ENCODE measurements at regions not wholly inside any gene's neighbourhood (a gene's known extent, or its start where the extent isn't known, plus 50 kb on each side); places are given as distances from the start of the nearest gene placed in this dataset.

DNA sequence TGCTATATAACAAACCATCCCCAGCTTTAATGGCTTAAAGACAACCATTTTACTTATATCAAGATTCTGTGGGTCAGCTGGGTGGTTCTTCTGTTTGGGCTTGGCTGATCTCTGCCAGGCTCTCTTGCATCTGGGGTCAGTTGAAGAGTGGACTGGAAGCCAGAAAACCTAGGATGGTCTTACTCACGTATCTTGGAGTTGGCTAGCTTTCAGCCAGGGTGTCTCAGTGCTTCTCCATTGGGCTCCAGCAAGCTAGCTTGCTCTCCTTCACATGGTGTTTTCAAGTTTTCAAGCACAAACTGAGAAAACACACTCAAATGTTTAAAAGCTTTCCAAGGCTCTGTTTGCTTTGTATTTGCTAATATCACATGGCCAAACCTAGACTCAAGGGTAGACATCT lies 146.8 kb downstream of the PIK3R1 start:
- no peaks in the 10 kb centered on the region for H3K9me3 ChIP-seq (ENCODE audit: severe bottlenecking)
- H3K36me3 ChIP-seq, result no peaks in the 10 kb centered on the region
- DNase-seq, result no peak
- H3K4me3 ChIP-seq (ENCODE audit: low read depth, low read length), result no peak overlapping the region
- TF ChIP-seq, protein P1, sequence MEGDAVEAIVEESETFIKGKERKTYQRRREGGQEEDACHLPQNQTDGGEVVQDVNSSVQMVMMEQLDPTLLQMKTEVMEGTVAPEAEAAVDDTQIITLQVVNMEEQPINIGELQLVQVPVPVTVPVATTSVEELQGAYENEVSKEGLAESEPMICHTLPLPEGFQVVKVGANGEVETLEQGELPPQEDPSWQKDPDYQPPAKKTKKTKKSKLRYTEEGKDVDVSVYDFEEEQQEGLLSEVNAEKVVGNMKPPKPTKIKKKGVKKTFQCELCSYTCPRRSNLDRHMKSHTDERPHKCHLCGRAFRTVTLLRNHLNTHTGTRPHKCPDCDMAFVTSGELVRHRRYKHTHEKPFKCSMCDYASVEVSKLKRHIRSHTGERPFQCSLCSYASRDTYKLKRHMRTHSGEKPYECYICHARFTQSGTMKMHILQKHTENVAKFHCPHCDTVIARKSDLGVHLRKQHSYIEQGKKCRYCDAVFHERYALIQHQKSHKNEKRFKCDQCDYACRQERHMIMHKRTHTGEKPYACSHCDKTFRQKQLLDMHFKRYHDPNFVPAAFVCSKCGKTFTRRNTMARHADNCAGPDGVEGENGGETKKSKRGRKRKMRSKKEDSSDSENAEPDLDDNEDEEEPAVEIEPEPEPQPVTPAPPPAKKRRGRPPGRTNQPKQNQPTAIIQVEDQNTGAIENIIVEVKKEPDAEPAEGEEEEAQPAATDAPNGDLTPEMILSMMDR (IDR thresholded peaks at IDR 0.05; ENCODE audit: low read depth, low read length), result no peak
- no peaks in the 10 kb centered on the region for H3K27me3 ChIP-seq (ENCODE audit: insufficient read depth, low read depth, severe bottlenecking)
- no peak overlapping the region for H3K27ac ChIP-seq

DNA sequence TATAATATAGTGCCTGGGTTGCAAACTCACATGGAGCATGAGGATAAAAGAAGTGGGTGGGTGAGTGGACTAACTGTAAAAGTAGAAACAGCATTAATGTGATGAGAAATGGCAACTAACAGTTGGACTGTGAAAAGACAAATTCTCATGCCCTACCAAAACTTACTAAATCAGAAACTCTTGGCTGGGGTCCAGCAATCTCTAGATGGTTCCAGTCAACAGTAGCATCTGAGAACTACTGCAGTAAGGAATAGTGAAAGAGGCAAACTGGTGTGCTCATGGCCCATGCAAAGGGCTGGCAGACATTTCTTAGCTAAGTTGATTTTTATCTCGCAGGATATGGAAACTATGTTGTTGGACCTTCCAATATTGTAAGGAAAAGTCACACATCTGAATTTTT lies 150.3 kb downstream of the PIK3R1 start:
- DNase-seq, result no peak
- H3K27me3 ChIP-seq (ENCODE audit: insufficient read depth, low read depth, severe bottlenecking), result no peaks in the 10 kb centered on the region
- no peak overlapping the region for H3K27ac ChIP-seq
- no peaks in the 10 kb centered on the region for H3K9me3 ChIP-seq (ENCODE audit: severe bottlenecking)
- no peak overlapping the region for H3K4me3 ChIP-seq (ENCODE audit: low read depth, low read length)
- TF ChIP-seq, protein P1 (IDR thresholded peaks at IDR 0.05; ENCODE audit: low read depth, low read length), result no peak
- no peaks in the 10 kb centered on the region for H3K36me3 ChIP-seq

DNA sequence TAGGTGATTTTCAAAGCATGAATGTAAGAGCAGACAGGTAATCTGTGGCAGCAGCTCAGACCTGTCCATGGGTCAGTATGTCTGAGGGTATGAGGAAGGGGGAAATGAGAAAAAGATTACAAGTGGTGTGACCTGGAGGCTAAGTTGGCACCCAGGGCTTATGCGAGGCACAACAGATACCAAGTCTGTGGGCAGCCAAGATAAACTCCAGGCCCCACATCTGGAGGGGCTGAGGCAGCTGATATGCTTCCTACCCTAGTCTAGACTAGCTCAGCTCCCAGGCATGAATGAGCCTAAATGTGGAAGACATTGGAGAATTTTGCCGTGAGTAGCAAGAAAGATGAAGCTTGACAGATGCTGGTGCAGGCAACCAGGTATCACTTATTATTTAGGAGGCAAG lies 151.7 kb downstream of the PIK3R1 start:
- DNase-seq, result no peak
- Histone ChIP-seq H3K27ac (no peak overlapping the region), H3K36me3 (no peaks in the 10 kb centered on the region), H3K9me3 (ENCODE audit: severe bottlenecking) (no peaks in the 10 kb centered on the region), H3K4me3 (ENCODE audit: low read depth, low read length) (no peak overlapping the region), H3K27me3 (ENCODE audit: insufficient read depth, low read depth, severe bottlenecking) (no peaks in the 10 kb centered on the region)
- TF ChIP-seq, protein P1 (IDR thresholded peaks at IDR 0.05; ENCODE audit: low read depth, low read length), result no peak

DNA sequence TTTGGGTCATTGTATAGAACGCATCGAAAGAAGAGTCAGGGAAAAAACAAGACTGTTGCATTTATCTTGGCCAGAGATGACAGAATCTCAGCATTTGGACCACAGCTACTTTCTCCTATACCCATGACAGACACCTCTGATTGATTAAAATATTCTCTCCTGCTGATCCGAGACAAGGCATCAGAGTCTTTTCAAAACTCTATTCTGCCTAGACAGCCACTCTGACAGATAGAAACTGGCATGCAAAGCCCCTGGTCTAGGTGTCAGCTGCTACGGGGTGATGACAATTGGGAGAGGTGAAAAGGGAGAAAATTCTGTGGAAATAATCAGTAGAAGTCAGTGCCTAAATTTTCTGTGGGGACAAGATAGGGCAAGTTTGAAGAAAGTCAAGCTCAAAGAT lies 152.2 kb downstream of the PIK3R1 start:
- no peaks in the 10 kb centered on the region for H3K27me3 ChIP-seq (ENCODE audit: insufficient read depth, low read depth, severe bottlenecking)
- no peaks in the 10 kb centered on the region for H3K36me3 ChIP-seq
- H3K27ac ChIP-seq, result no peak overlapping the region
- no peaks in the 10 kb centered on the region for H3K9me3 ChIP-seq (ENCODE audit: severe bottlenecking)
- DNase-seq, result no peak
- no peak overlapping the region for H3K4me3 ChIP-seq (ENCODE audit: low read depth, low read length)
- TF ChIP-seq, protein P1 (IDR thresholded peaks at IDR 0.05; ENCODE audit: low read depth, low read length), result no peak

DNA sequence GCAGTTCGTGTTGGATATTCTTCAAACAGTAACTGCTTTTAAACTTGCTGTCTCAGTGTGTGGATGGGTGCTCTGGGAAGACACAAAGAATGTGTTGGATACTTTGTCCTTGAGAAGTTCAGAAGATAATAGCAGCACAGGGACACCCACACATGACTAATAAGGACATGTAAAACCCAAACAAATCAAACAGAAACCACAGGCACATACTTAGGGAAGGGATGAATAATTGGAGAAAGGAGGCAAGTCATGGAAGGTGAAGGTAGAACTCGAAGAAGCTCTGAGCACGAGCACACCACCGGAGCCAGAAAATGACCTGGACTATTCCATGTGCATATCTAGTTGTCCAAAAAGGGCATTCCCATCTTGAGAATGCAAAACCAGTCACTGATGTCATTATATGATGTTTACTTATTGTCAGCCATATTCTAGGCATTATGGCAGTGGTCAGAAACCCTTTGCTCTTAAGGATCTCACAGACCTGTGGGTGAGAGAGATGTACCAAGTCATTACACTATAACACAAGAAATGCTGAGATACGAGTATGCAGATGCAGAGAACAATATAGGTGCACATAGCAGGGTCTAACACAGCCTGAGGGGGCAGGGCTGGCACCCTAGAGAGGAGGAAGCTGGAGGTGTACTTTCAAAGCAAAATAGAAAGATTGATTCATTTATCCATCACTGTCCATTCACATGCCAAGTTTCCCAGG lies 152.9 kb downstream of the PIK3R1 start:
- Histone ChIP-seq H3K9me3 (ENCODE audit: severe bottlenecking) (no peaks in the 10 kb centered on the region), H3K4me3 (ENCODE audit: low read depth, low read length) (no peak overlapping the region), H3K27ac (no peak overlapping the region), H3K36me3 (no peaks in the 10 kb centered on the region), H3K27me3 (ENCODE audit: insufficient read depth, low read depth, severe bottlenecking) (no peaks in the 10 kb centered on the region)
- no peak for DNase-seq
- TF ChIP-seq, protein P1 (IDR thresholded peaks at IDR 0.05; ENCODE audit: low read depth, low read length), result no peak

DNA sequence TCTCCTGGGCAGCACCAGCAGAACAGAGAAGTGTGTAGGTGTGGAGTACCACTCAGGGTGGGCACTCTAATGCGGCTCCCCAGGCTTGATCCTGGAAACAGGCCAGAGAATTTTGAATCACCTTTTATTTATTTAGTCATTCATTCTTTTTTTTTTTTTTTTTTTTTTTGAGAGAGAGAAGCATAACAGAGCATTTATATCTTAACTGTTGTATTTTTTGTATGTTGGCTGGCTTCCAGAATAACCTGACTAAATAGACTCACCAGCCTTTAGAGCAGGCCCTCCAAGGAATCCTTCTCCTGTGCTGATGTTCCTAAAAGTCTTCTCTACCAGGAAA lies 153.4 kb downstream of the PIK3R1 start:
- no peak for DNase-seq
- Histone ChIP-seq H3K27me3 (ENCODE audit: insufficient read depth, low read depth, severe bottlenecking) (no peaks in the 10 kb centered on the region), H3K36me3 (no peaks in the 10 kb centered on the region), H3K9me3 (ENCODE audit: severe bottlenecking) (no peaks in the 10 kb centered on the region), H3K27ac (no peak overlapping the region), H3K4me3 (ENCODE audit: low read depth, low read length) (no peak overlapping the region)
- TF ChIP-seq, protein P1 (IDR thresholded peaks at IDR 0.05; ENCODE audit: low read depth, low read length), result no peak
